ENCODE measurements at regions not wholly inside any gene's neighbourhood (a gene's known extent, or its start where the extent isn't known, plus 50 kb on each side); places are given as distances from the start of the nearest gene placed in this dataset.

DNA sequence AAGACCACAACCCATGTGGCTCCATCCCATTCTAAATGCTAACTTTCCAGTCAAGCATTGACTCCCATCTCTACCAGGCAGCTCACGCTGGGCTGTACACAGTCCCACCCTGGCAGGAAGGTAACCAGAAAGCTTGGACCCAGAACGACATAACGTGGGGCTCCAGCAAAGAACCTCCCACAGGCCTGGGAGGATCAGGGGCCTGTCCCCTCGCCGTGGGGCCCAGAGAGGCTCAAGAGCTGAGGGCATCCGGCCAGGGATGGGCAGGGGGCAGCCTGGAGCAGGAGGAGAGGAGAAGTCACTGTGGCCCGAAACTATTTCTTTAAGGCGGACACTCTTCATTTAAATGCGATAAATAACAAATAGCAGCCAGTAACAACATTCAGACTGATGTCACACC is 169.9 kb downstream of the SHANK2 start:
- 79% methylated on average over 8 of the region's 9 CpGs for WGBS (ENCODE audit: insufficient coverage)
- no peak overlapping the region for H3K4me3 ChIP-seq (ENCODE audit: control insufficient read depth in 1 of 7, extremely low read depth in 1 of 7, insufficient read depth in 4 of 7, low read depth in 2 of 7, low read length in 6 of 7)
- H3K9me3 ChIP-seq (ENCODE audit: control extremely low read depth in 1 of 5, control insufficient read depth in 4 of 5, insufficient read depth in 2 of 5, low read depth in 1 of 5, low read length in 4 of 5): peaks cover 0 to 4% (median 0%) of the 10 kb centered on the region in 5 experiments
- H3K36me3 ChIP-seq (ENCODE audit: control insufficient read depth in 4 of 4, insufficient read depth in 4 of 4, low read length in 3 of 4): no peaks in the 10 kb centered on the region
- no peak for DNase-seq
- POLR2A ChIA-PET: no interaction called here
- peaks cover 0 to 6% (median 0%) of the 10 kb centered on the region in 4 experiments for H3K4me1 ChIP-seq (ENCODE audit: control extremely low read depth in 1 of 4, control insufficient read depth in 4 of 4, insufficient read depth in 4 of 4, low read length in 3 of 4)
- H3K27me3 ChIP-seq (replicated peaks in 2 of 5; ENCODE audit: control insufficient read depth in 4 of 5, insufficient read depth in 5 of 5, low read length in 4 of 5): peaks cover 0 to 1% (median 0%) of the 10 kb centered on the region in 5 experiments
- CTCF ChIA-PET: no interaction called here
- no peak overlapping the region for H3K27ac ChIP-seq (ENCODE audit: insufficient read depth in 1 of 2, low read depth in 1 of 2, low read length in 2 of 2, poor library complexity in 1 of 2, severe bottlenecking in 2 of 2)

- ChIA-PET POLR2A (interaction anchor here (0.6 kb wide), 1 partner anchor 536 kb away, joined by 3 read pairs; no protein-coding TSS in a partner anchor), CTCF (interaction anchor here (1.3 kb wide), 1 partner anchor 128 kb away, joined by 4 read pairs; no protein-coding TSS in a partner anchor)
- peaks cover 0 to 6% (median 0%) of the 10 kb centered on the region in 4 experiments for H3K4me1 ChIP-seq (ENCODE audit: control extremely low read depth in 1 of 4, control insufficient read depth in 4 of 4, insufficient read depth in 4 of 4, low read length in 3 of 4)
- no peaks in the 10 kb centered on the region for H3K27me3 ChIP-seq (replicated peaks in 2 of 5; ENCODE audit: control insufficient read depth in 4 of 5, insufficient read depth in 5 of 5, low read length in 4 of 5)
- H3K36me3 ChIP-seq (ENCODE audit: control insufficient read depth in 4 of 4, insufficient read depth in 4 of 4, low read length in 3 of 4): no peaks in the 10 kb centered on the region
- DNase-seq: no peak
- no peak overlapping the region for H3K27ac ChIP-seq (ENCODE audit: insufficient read depth in 1 of 2, low read depth in 1 of 2, low read length in 2 of 2, poor library complexity in 1 of 2, severe bottlenecking in 2 of 2)
- peaks cover 0 to 4% (median 0%) of the 10 kb centered on the region in 5 experiments for H3K9me3 ChIP-seq (ENCODE audit: control extremely low read depth in 1 of 5, control insufficient read depth in 4 of 5, insufficient read depth in 2 of 5, low read depth in 1 of 5, low read length in 4 of 5)
- H3K4me3 ChIP-seq (ENCODE audit: control insufficient read depth in 1 of 7, extremely low read depth in 1 of 7, insufficient read depth in 4 of 7, low read depth in 2 of 7, low read length in 6 of 7): no peak overlapping the region
- 98% methylated on average over 12 of the region's 12 CpGs for WGBS (ENCODE audit: insufficient coverage)
Observed at GRCh38 chr11:71081704-71082230, 170.6 kb downstream of the SHANK2 start.

GRCh38 chr11:71080239-71081097 is 171.9 kb downstream of the SHANK2 start:
- DNase-seq: peak; percentile 87 to 91 (median 88)
- ChIA-PET CTCF (interaction anchor here (0.9 to 1.5 kb wide), 5 partner anchors 9 to 265 kb away, joined by 4 read pairs; no protein-coding TSS in a partner anchor), POLR2A (no interaction called here)
- Histone ChIP-seq H3K9me3 (ENCODE audit: control extremely low read depth in 1 of 5, control insufficient read depth in 4 of 5, insufficient read depth in 2 of 5, low read depth in 1 of 5, low read length in 4 of 5) (peaks cover 0 to 4% (median 0%) of the 10 kb centered on the region in 5 experiments), H3K36me3 (ENCODE audit: control insufficient read depth in 4 of 4, insufficient read depth in 4 of 4, low read length in 3 of 4) (no peaks in the 10 kb centered on the region), H3K4me3 (ENCODE audit: control insufficient read depth in 1 of 7, extremely low read depth in 1 of 7, insufficient read depth in 4 of 7, low read depth in 2 of 7, low read length in 6 of 7) (no peak overlapping the region), H3K27me3 (replicated peaks in 2 of 5; ENCODE audit: control insufficient read depth in 4 of 5, insufficient read depth in 5 of 5, low read length in 4 of 5) (no peaks in the 10 kb centered on the region), H3K4me1 (ENCODE audit: control extremely low read depth in 1 of 4, control insufficient read depth in 4 of 4, insufficient read depth in 4 of 4, low read length in 3 of 4) (peaks cover 0 to 6% (median 0%) of the 10 kb centered on the region in 4 experiments), H3K27ac (ENCODE audit: insufficient read depth in 1 of 2, low read depth in 1 of 2, low read length in 2 of 2, poor library complexity in 1 of 2, severe bottlenecking in 2 of 2) (no peak overlapping the region)
- 52% methylated on average over 15 of the region's 25 CpGs for WGBS (ENCODE audit: insufficient coverage)

GRCh38 chr11:71079795-71080194 is 172.6 kb downstream of the SHANK2 start:
- Histone ChIP-seq H3K27ac (ENCODE audit: insufficient read depth in 1 of 2, low read depth in 1 of 2, low read length in 2 of 2, poor library complexity in 1 of 2, severe bottlenecking in 2 of 2) (no peak overlapping the region), H3K27me3 (replicated peaks in 2 of 5; ENCODE audit: control insufficient read depth in 4 of 5, insufficient read depth in 5 of 5, low read length in 4 of 5) (no peaks in the 10 kb centered on the region), H3K4me3 (ENCODE audit: control insufficient read depth in 1 of 7, extremely low read depth in 1 of 7, insufficient read depth in 4 of 7, low read depth in 2 of 7, low read length in 6 of 7) (no peak overlapping the region), H3K9me3 (ENCODE audit: control extremely low read depth in 1 of 5, control insufficient read depth in 4 of 5, insufficient read depth in 2 of 5, low read depth in 1 of 5, low read length in 4 of 5) (peaks cover 0 to 4% (median 0%) of the 10 kb centered on the region in 5 experiments), H3K36me3 (ENCODE audit: control insufficient read depth in 4 of 4, insufficient read depth in 4 of 4, low read length in 3 of 4) (no peaks in the 10 kb centered on the region), H3K4me1 (ENCODE audit: control extremely low read depth in 1 of 4, control insufficient read depth in 4 of 4, insufficient read depth in 4 of 4, low read length in 3 of 4) (peaks cover 0 to 6% (median 0%) of the 10 kb centered on the region in 4 experiments)
- POLR2A ChIA-PET: no interaction called here
- DNase-seq: no peak
- CTCF ChIA-PET: interaction anchor here (0.6 to 1.5 kb wide), 5 partner anchors 9 to 621 kb away, joined by 3 to 4 read pairs (median 4); no protein-coding TSS in a partner anchor
- no CpG with 5 or more reads among the region's 3 CpGs for WGBS (ENCODE audit: insufficient coverage)

- Histone ChIP-seq H3K4me1 (ENCODE audit: control extremely low read depth in 1 of 4, control insufficient read depth in 4 of 4, insufficient read depth in 4 of 4, low read length in 3 of 4) (peaks cover 0 to 6% (median 0%) of the 10 kb centered on the region in 4 experiments), H3K27me3 (replicated peaks in 2 of 5; ENCODE audit: control insufficient read depth in 4 of 5, insufficient read depth in 5 of 5, low read length in 4 of 5) (no peaks in the 10 kb centered on the region), H3K4me3 (ENCODE audit: control insufficient read depth in 1 of 7, extremely low read depth in 1 of 7, insufficient read depth in 4 of 7, low read depth in 2 of 7, low read length in 6 of 7) (no peak overlapping the region), H3K36me3 (ENCODE audit: control insufficient read depth in 4 of 4, insufficient read depth in 4 of 4, low read length in 3 of 4) (no peaks in the 10 kb centered on the region), H3K27ac (ENCODE audit: insufficient read depth in 1 of 2, low read depth in 1 of 2, low read length in 2 of 2, poor library complexity in 1 of 2, severe bottlenecking in 2 of 2) (no peak overlapping the region), H3K9me3 (ENCODE audit: control extremely low read depth in 1 of 5, control insufficient read depth in 4 of 5, insufficient read depth in 2 of 5, low read depth in 1 of 5, low read length in 4 of 5) (peaks cover 0 to 4% (median 0%) of the 10 kb centered on the region in 5 experiments)
- DNase-seq: peak in 1 of 3 donors; percentile 13
- ChIA-PET CTCF (interaction anchor here (1.4 kb wide), 1 partner anchor 610 kb away, joined by 4 read pairs; no protein-coding TSS in a partner anchor), POLR2A (no interaction called here)
- 95% methylated on average over 4 of the region's 6 CpGs for WGBS (ENCODE audit: insufficient coverage)
Observed at GRCh38 chr11:71078482-71078881, 173.9 kb downstream of the SHANK2 start.

- Histone ChIP-seq H3K4me3 (ENCODE audit: control insufficient read depth in 1 of 7, extremely low read depth in 1 of 7, insufficient read depth in 4 of 7, low read depth in 2 of 7, low read length in 6 of 7) (no peak overlapping the region), H3K27ac (ENCODE audit: insufficient read depth in 1 of 2, low read depth in 1 of 2, low read length in 2 of 2, poor library complexity in 1 of 2, severe bottlenecking in 2 of 2) (no peak overlapping the region), H3K4me1 (ENCODE audit: control extremely low read depth in 1 of 4, control insufficient read depth in 4 of 4, insufficient read depth in 4 of 4, low read length in 3 of 4) (peaks cover 0 to 6% (median 0%) of the 10 kb centered on the region in 4 experiments), H3K27me3 (replicated peaks in 2 of 5; ENCODE audit: control insufficient read depth in 4 of 5, insufficient read depth in 5 of 5, low read length in 4 of 5) (no peaks in the 10 kb centered on the region), H3K9me3 (ENCODE audit: control extremely low read depth in 1 of 5, control insufficient read depth in 4 of 5, insufficient read depth in 2 of 5, low read depth in 1 of 5, low read length in 4 of 5) (peaks cover 0 to 4% (median 0%) of the 10 kb centered on the region in 5 experiments), H3K36me3 (ENCODE audit: control insufficient read depth in 4 of 4, insufficient read depth in 4 of 4, low read length in 3 of 4) (no peaks in the 10 kb centered on the region)
- DNase-seq: no peak
- CTCF ChIA-PET: interaction anchor here (1.1 to 2.0 kb wide), 3 partner anchors 10 to 262 kb away, joined by 3 to 9 read pairs (median 3); no protein-coding TSS in a partner anchor
- POLR2A ChIA-PET: no interaction called here
- WGBS (ENCODE audit: insufficient coverage): 87% methylated on average over 6 of the region's 7 CpGs
Observed at GRCh38 chr11:71076525-71077304, 175.7 kb downstream of the SHANK2 start.

Data from common myeloid progenitor, CD34-positive (primary cell).